GM12878 (cell line): ENCODE measurements at regions not wholly inside any gene's neighbourhood (a gene's known extent, or its start where the extent isn't known, plus 50 kb on each side); places are given as distances from the start of the nearest gene placed in this dataset.
"Not testable (repeated sequence)": the region's sequence is repeated elsewhere in the genome, so short reads cannot be mapped to it uniquely, and the experiment has no call there.

Experiments
- ATAC-seq: fragments of 200-7000 bp; cut with Tn5 transposase; 3 replicates; pipeline ENCODE4 v1.9.1; 2020; ENCODE audit warnings: mild to moderate bottlenecking, moderate library complexity
- BruUV-seq: library from RNA; stranded (reverse); fragments of 400-500 nt; replicated peaks from 2 replicates; lab custom pipeline; 2021; lab: Mats Ljungman, UMichigan
- CTCF ChIA-PET: fragments of 300-600 bp; sonication (Branson Sonifier 250); formaldehyde crosslinking; extraction: SDS; loops from one replicate; lab custom pipeline; 2021; ENCODE audit warnings: inconsistent platforms; lab: Yijun Ruan, JAX
- POLR2A ChIA-PET: fragments of 350-600 bp; formaldehyde crosslinking; extraction: SDS; loops from one replicate; lab custom pipeline; 2021; ENCODE audit warnings: inconsistent platforms; lab: Charles Lee
- RAD21 ChIA-PET: fragments of 300-600 bp; sonication (Branson Sonifier 250); formaldehyde crosslinking; loops from one replicate; lab custom pipeline; 2023; ENCODE audit warnings: antibody characterized with exemption; ENCODE audit not compliant: unreplicated experiment; lab: Charles Lee
- SMC1A ChIA-PET: fragments of 300-600 bp; sonication (Branson Sonifier 250); formaldehyde crosslinking; loops from one replicate; lab custom pipeline; 2023; ENCODE audit not compliant: unreplicated experiment, uncharacterized antibody; lab: Charles Lee
- DNase-seq: peaks from one replicate; pipeline ENCODE4 v3.0.0-alpha.2; 2011; ENCODE audit warnings: low read depth, low spot score
- FAIRE-seq: peaks from 3 replicates; lab custom pipeline; 2011; peaks lifted over from hg19 to GRCh38; lab: Jason Lieb, UNC
- H2AFZ ChIP-seq: 2 replicates; pipeline ENCODE4 v1.6.0; 2011; ENCODE audit warnings: low read depth, low read length, control low read depth; ENCODE audit not compliant: control insufficient read depth
- H3K27ac ChIP-seq: 2 replicates; pipeline ENCODE4 v1.5.1; 2011; ENCODE audit warnings: control low read depth; ENCODE audit not compliant: control insufficient read depth, insufficient read depth
- H3K27me3 ChIP-seq, 2 experiments: replicated peaks in 1 of 2; 2 replicates each; pipeline versions ENCODE4 v1.6.0 to v1.6.1; 2011; ENCODE audit warnings: low read length in 1 of 2; ENCODE audit not compliant: control insufficient read depth in 2 of 2, insufficient read depth in 2 of 2
- H3K36me3 ChIP-seq, 2 experiments: 2 replicates each; pipeline ENCODE4 v1.5.1; 2011; ENCODE audit warnings: low read length in 1 of 2; ENCODE audit not compliant: control insufficient read depth in 2 of 2, insufficient read depth in 2 of 2
- H3K4me1 ChIP-seq: 2 replicates; pipeline ENCODE4 v1.6.1; 2011; ENCODE audit warnings: mild to moderate bottlenecking, low read length, moderate library complexity, mixed read lengths; ENCODE audit not compliant: control insufficient read depth, insufficient read depth
- H3K4me2 ChIP-seq: 2 replicates; pipeline ENCODE4 v1.6.0; 2011; ENCODE audit warnings: control low read depth; ENCODE audit not compliant: control insufficient read depth, insufficient read depth
- H3K4me3 ChIP-seq: fragments of 200-600 bp; sonication (generic); 2 replicates; pipeline ENCODE4 v1.5.1; 2016
- H3K79me2 ChIP-seq: 2 replicates; pipeline ENCODE4 v1.6.0; 2011; ENCODE audit warnings: low read length; ENCODE audit not compliant: control insufficient read depth, insufficient read depth
- H3K9ac ChIP-seq: 2 replicates; pipeline ENCODE4 v1.8.0; 2011; ENCODE audit warnings: low read length, control low read depth, mixed read lengths; ENCODE audit not compliant: control insufficient read depth, insufficient read depth
- H3K9me3 ChIP-seq: replicated peaks from 3 replicates; pipeline ENCODE4 v1.5.1; 2011; ENCODE audit warnings: mild to moderate bottlenecking, low read length; ENCODE audit not compliant: control insufficient read depth, insufficient read depth
- H4K20me1 ChIP-seq: 2 replicates; pipeline ENCODE4 v1.6.0; 2011; ENCODE audit not compliant: control insufficient read depth, insufficient read depth
- PBX3 ChIP-seq: IDR thresholded peaks from 2 replicates; pipeline ENCODE4 v1.6.1; 2011; ENCODE audit warnings: mild to moderate bottlenecking, low read depth, low read length, moderate library complexity; ENCODE audit not compliant: insufficient replicate concordance
- RUNX3 ChIP-seq: IDR thresholded peaks from 2 replicates; pipeline ENCODE4 v1.6.1; 2012; ENCODE audit warnings: low read length, inconsistent platforms
- ZBTB4 ChIP-seq: fragments of 450-650 bp; formaldehyde crosslinking; IDR thresholded peaks from 2 replicates; pipeline ENCODE4 v1.4.0; 2022; ENCODE audit warnings: mild to moderate bottlenecking, moderate library complexity
- in situ Hi-C: fragments of 300-500 bp; cut with MboI; formaldehyde crosslinking; loops from 9 replicates; pipeline ENCODE4 v1.14.3; 2018; ENCODE audit warnings: mixed read lengths
- intact Hi-C: fragments of 100-400 bp; cut with micrococcal nuclease; formaldehyde crosslinking; loops from one replicate; pipeline ENCODE4 v1.14.2; 2022; ENCODE audit not compliant: unreplicated experiment

GRCh38 chr9:75687359-75687953 lies 203.0 kb upstream of the PCSK5 start (continued):
- TF ChIP-seq ZBTB4 (CRISPR knock-in tag) (no peak), PBX3 (no peak), RUNX3 (no peak)

- CTCF ChIA-PET, ATAC-seq, DNase-seq: not testable (repeated sequence)
Observed at GRCh38 chr9:75690551-75690950, 199.9 kb upstream of the PCSK5 start.

More at GRCh38 chr9:75690551-75690950, 199.9 kb upstream of the PCSK5 start:
- H3K36me3 ChIP-seq, H2AFZ ChIP-seq, H3K27ac ChIP-seq, intact Hi-C loops, H3K4me1 ChIP-seq, POLR2A ChIA-PET, H3K4me3 ChIP-seq, SMC1A ChIA-PET, H3K79me2 ChIP-seq, H3K27me3 ChIP-seq, BruUV-seq, H4K20me1 ChIP-seq, H3K9me3 ChIP-seq, in situ Hi-C loops, H3K9ac ChIP-seq, H3K4me2 ChIP-seq, RAD21 ChIA-PET, FAIRE-seq: not testable (repeated sequence)
